Spleen (tissue), 11 donors: ENCODE measurements at regions not wholly inside any gene's neighbourhood (a gene's known extent, or its start where the extent isn't known, plus 50 kb on each side); places are given as distances from the start of the nearest gene placed in this dataset.

ENCODE experiments used
- DNase-seq: peaks from one replicate; pipeline ENCODE4 v3.0.0-alpha.2; 2020
- H3K27ac ChIP-seq, 8 donors: fragments of 200-600 bp; sonication (generic) in 7 of 8; 1 replicate in 4 of 8; 2 replicates in 4 of 8; pipeline versions ENCODE4 v1.5.0 to v1.8.0; 2016 to 2021; ENCODE audit warnings: inconsistent platforms in 4 of 8, mild to moderate bottlenecking in 4 of 8, moderate library complexity in 1 of 8
- H3K27me3 ChIP-seq, 7 donors: fragments of 200-600 bp; sonication (generic) in 6 of 7; replicated peaks in 1 of 7; 1 replicate in 4 of 7; 2 replicates in 3 of 7; pipeline versions ENCODE4 v1.5.0 to v1.8.0; 2016 to 2021; ENCODE audit warnings: inconsistent platforms in 3 of 7, mild to moderate bottlenecking in 1 of 7
- H3K36me3 ChIP-seq, 6 donors: fragments of 200-600 bp; sonication (generic) in 5 of 6; 1 replicate in 4 of 6; 2 replicates in 2 of 6; pipeline versions ENCODE4 v1.5.0 to v1.8.0; 2016 to 2021; ENCODE audit warnings: inconsistent platforms in 2 of 6
- H3K4me1 ChIP-seq, 6 donors: fragments of 200-600 bp; sonication (generic) in 5 of 6; 1 replicate in 3 of 6; 2 replicates in 3 of 6; pipeline versions ENCODE4 v1.5.0 to v1.8.0; 2016 to 2021; ENCODE audit warnings: inconsistent platforms in 3 of 6
- H3K4me3 ChIP-seq, 8 donors: fragments of 200-600 bp; sonication (generic) in 7 of 8; 1 replicate in 4 of 8; 2 replicates in 4 of 8; pipeline versions ENCODE4 v1.5.0 to v1.8.0; 2016 to 2021; ENCODE audit warnings: inconsistent platforms in 4 of 8, mild to moderate bottlenecking in 4 of 8, moderate library complexity in 2 of 8
- H3K9me3 ChIP-seq, 8 donors: fragments of 200-600 bp; sonication (generic) in 7 of 8; 1 replicate in 4 of 8; 2 replicates in 4 of 8; pipeline versions ENCODE4 v1.5.0 to v1.8.0; 2016 to 2021; ENCODE audit warnings: inconsistent platforms in 4 of 8
- POLR2A ChIP-seq, 3 donors: fragments of 450-650 bp; IDR thresholded peaks; one replicate each; pipeline ENCODE4 v1.5.1; 2017; ENCODE audit warnings: antibody characterized with exemption in 3 of 3, mild to moderate bottlenecking in 1 of 3
- POLR2AphosphoS5 ChIP-seq, 3 donors: sonication (generic); formaldehyde crosslinking; IDR thresholded peaks; one replicate each; pipeline ENCODE4 v1.5.1; 2017; ENCODE audit warnings: antibody characterized with exemption in 3 of 3
- WGBS, 5 donors: extraction: QIAGEN DNeasy Blood & Tissue Kit in 3 of 5; methylation state at CpG; one replicate each; pipeline versions ENCODE4 v1.1.5 to v1.1.7; 2013 to 2018; 5-methylcytosine and 5-hydroxymethylcytosine counted together
- intact Hi-C: fragments of 100-400 bp; cut with DNase I; formaldehyde crosslinking; loops from one replicate; pipeline ENCODE4 v1.15.0; 2023; ENCODE audit warnings: low total_unique reads
- TF ChIP-seq, protein P1 (sequence below), 11 experiments: fragments of 200-600 bp in 7 of 11; fragments of 450-650 bp in 4 of 11; sonication (generic) in 4 of 11; IDR thresholded peaks in 8 of 11; conservative IDR thresholded peaks in 3 of 11; 1 replicate in 7 of 11; 2 replicates in 4 of 11; pipeline versions ENCODE4 v1.4.0 to v1.8.0; 2016 to 2021; ENCODE audit warnings: antibody characterized with exemption in 11 of 11, inconsistent platforms in 4 of 11, mild to moderate bottlenecking in 1 of 11
- donor health status: healthy with polysubstance abuse.
- donor health status: DM: no; HTN: no; CAD: no; lungs with moderate emphysema.
- donor health status: DM: no; HTN: no; CAD: no.
- donor health status: Bipolar disorder and iron deficiency.
- donor health status: healthy.
- donor health status: DM: no; HTN: no; CAD: no.
- donor health status: DM: yes; HTN: yes; CAD: no.

DNA sequence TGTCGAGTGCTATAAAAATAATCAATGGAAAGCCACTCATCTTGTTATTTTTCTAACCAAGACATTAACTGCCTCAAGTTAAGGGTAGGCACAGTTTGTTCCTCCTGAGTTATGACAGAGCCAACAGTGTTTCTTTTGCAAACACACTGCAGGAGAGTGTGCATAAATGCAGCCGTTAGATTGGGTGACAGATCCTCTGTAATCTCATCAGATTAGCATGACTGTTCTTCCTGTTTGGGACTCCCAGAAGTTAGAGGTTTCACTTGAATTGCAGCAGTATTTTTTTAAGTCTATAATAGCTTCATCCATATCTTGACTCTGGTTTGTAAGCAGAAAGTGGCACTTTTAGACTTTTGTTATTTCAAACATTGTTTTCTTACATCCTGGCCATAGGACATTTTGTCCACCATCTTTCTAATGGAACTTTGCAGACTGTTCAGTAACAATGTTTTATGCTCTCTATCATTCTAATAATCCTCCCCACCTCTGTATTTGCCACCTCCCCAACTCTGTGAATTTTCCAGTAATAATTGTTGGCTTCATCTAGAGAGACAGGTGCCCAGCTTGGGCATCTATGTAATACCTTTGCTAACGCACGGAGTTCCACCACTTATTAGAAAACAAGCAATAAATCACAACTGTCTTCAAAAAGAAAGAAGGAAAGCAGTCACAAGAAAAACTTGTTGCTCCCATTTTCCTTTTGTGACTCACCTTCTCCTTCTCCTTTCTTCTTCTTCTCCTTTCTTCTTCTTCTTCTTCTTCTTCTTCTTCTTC, 560.0 kb downstream of the ADCYAP1 start:
- Histone ChIP-seq H3K36me3 (no peaks in the 10 kb centered on the region), H3K9me3 (no peaks in the 10 kb centered on the region), H3K4me1 (no peaks in the 10 kb centered on the region), H3K27ac (no peak overlapping the region), H3K27me3 (no peaks in the 10 kb centered on the region), H3K4me3 (no peak overlapping the region)
- 22 to 38% (median 29%) methylated on average over 4 of the region's 4 CpGs for WGBS, 5 donors
- intact Hi-C loops, result no loop called here
- no peak for TF ChIP-seq POLR2A (IDR thresholded peaks at IDR 0.05)
- no peak for DNase-seq

- no peaks in the 10 kb centered on the region for H3K27me3 ChIP-seq
- H3K4me3 ChIP-seq, result no peak overlapping the region
- H3K27ac ChIP-seq, result no peak overlapping the region
- WGBS, 5 donors, result 90 to 94% (median 92%) methylated on average over 3 of the region's 3 CpGs
- intact Hi-C loops, result no loop called here
- no peak for DNase-seq
- H3K4me1 ChIP-seq, result no peaks in the 10 kb centered on the region
- peaks cover 0 to 4% (median 0%) of the 10 kb centered on the region in 8 donors for H3K9me3 ChIP-seq
- TF ChIP-seq POLR2AphosphoS5 (IDR thresholded peaks at IDR 0.05) (no peak), POLR2A (IDR thresholded peaks at IDR 0.05) (no peak)
- TF ChIP-seq, protein P1, sequence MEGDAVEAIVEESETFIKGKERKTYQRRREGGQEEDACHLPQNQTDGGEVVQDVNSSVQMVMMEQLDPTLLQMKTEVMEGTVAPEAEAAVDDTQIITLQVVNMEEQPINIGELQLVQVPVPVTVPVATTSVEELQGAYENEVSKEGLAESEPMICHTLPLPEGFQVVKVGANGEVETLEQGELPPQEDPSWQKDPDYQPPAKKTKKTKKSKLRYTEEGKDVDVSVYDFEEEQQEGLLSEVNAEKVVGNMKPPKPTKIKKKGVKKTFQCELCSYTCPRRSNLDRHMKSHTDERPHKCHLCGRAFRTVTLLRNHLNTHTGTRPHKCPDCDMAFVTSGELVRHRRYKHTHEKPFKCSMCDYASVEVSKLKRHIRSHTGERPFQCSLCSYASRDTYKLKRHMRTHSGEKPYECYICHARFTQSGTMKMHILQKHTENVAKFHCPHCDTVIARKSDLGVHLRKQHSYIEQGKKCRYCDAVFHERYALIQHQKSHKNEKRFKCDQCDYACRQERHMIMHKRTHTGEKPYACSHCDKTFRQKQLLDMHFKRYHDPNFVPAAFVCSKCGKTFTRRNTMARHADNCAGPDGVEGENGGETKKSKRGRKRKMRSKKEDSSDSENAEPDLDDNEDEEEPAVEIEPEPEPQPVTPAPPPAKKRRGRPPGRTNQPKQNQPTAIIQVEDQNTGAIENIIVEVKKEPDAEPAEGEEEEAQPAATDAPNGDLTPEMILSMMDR (IDR thresholded peaks at IDR 0.05 in 8 of 11, conservative IDR thresholded peaks at IDR 0.05 in 3 of 11), result no peak
- H3K36me3 ChIP-seq, result no peaks in the 10 kb centered on the region
Measured at GRCh38 chr18:1466035-1466434, 561.4 kb downstream of the ADCYAP1 start.

GRCh38 chr18:1467461-1467964, 562.8 kb downstream of the ADCYAP1 start:
- intact Hi-C loops, result no loop called here
- 65 to 84% (median 75%) methylated on average over 5 of the region's 5 CpGs for WGBS, 5 donors
- no peaks in the 10 kb centered on the region for H3K36me3 ChIP-seq
- H3K4me3 ChIP-seq, result no peak overlapping the region
- no peak for DNase-seq
- H3K4me1 ChIP-seq, result no peaks in the 10 kb centered on the region
- no peak overlapping the region for H3K27ac ChIP-seq
- no peak for TF ChIP-seq POLR2A (IDR thresholded peaks at IDR 0.05)
- TF ChIP-seq, protein P1 (IDR thresholded peaks at IDR 0.05 in 8 of 11, conservative IDR thresholded peaks at IDR 0.05 in 3 of 11), result no peak
- no peak for TF ChIP-seq POLR2AphosphoS5 (IDR thresholded peaks at IDR 0.05)
- no peaks in the 10 kb centered on the region for H3K27me3 ChIP-seq
- H3K9me3 ChIP-seq, result peaks cover 0 to 4% (median 0%) of the 10 kb centered on the region in 8 donors

- no peaks in the 10 kb centered on the region for H3K4me1 ChIP-seq
- intact Hi-C loops, result no loop called here
- no peak for DNase-seq
- H3K27ac ChIP-seq, result no peak overlapping the region
- no peak overlapping the region for H3K4me3 ChIP-seq
- no peaks in the 10 kb centered on the region for H3K27me3 ChIP-seq
- WGBS, 5 donors, result 68 to 81% (median 75%) methylated on average over 2 of the region's 2 CpGs
- peaks cover 0 to 4% (median 0%) of the 10 kb centered on the region in 8 donors for H3K9me3 ChIP-seq
- no peaks in the 10 kb centered on the region for H3K36me3 ChIP-seq
- TF ChIP-seq POLR2AphosphoS5 (IDR thresholded peaks at IDR 0.05) (no peak), POLR2A (IDR thresholded peaks at IDR 0.05) (no peak)
- TF ChIP-seq, protein P1 (IDR thresholded peaks at IDR 0.05 in 8 of 11, conservative IDR thresholded peaks at IDR 0.05 in 3 of 11), result no peak
Measured at GRCh38 chr18:1468550-1468949, 563.9 kb downstream of the ADCYAP1 start.
